OCI-LY1 (cell line): ENCODE measurements at regions not wholly inside any gene's neighbourhood (a gene's known extent, or its start where the extent isn't known, plus 50 kb on each side); places are given as distances from the start of the nearest gene placed in this dataset.

Experiments
- EZH2 ChIP-seq: fragments of 200-600 bp; sonication (generic), shearing (Covaris generic); IDR thresholded peaks from 2 replicates; pipeline ENCODE4 v1.8.0; 2017; ENCODE audit warnings: borderline replicate concordance, mixed run types, mild to moderate bottlenecking, antibody characterized with exemption, low read length, moderate library complexity, mixed read lengths
- TF ChIP-seq, protein P1 (sequence below): fragments of 200-600 bp; sonication (generic), shearing (Covaris generic); IDR thresholded peaks from 2 replicates; pipeline ENCODE4 v1.5.1; 2017; ENCODE audit warnings: mild to moderate bottlenecking, antibody characterized with exemption, low read length, moderate library complexity, mixed read lengths

- TF ChIP-seq, protein P1, sequence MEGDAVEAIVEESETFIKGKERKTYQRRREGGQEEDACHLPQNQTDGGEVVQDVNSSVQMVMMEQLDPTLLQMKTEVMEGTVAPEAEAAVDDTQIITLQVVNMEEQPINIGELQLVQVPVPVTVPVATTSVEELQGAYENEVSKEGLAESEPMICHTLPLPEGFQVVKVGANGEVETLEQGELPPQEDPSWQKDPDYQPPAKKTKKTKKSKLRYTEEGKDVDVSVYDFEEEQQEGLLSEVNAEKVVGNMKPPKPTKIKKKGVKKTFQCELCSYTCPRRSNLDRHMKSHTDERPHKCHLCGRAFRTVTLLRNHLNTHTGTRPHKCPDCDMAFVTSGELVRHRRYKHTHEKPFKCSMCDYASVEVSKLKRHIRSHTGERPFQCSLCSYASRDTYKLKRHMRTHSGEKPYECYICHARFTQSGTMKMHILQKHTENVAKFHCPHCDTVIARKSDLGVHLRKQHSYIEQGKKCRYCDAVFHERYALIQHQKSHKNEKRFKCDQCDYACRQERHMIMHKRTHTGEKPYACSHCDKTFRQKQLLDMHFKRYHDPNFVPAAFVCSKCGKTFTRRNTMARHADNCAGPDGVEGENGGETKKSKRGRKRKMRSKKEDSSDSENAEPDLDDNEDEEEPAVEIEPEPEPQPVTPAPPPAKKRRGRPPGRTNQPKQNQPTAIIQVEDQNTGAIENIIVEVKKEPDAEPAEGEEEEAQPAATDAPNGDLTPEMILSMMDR: no peak
- no peak for TF ChIP-seq EZH2
Observed at GRCh38 chr19:30911491-30911890, 437.7 kb downstream of the TSHZ3 start.
